ENCODE measurements at regions not wholly inside any gene's neighbourhood (a gene's known extent, or its start where the extent isn't known, plus 50 kb on each side); places are given as distances from the start of the nearest gene placed in this dataset.
"Not testable (repeated sequence)": the region's sequence is repeated elsewhere in the genome, so short reads cannot be mapped to it uniquely, and the experiment has no call there.

GRCh38 chr3:106148440-106149082 is 279.7 kb upstream of the CBLB start:
- TF ChIP-seq CTCF (IDR thresholded peaks at IDR 0.05; ENCODE audit: low read length); EZH2 (IDR thresholded peaks at IDR 0.05; ENCODE audit: borderline replicate concordance, low read length): not testable (repeated sequence)

Data from OCI-LY1 (cell line).